GM23338 (cell line): ENCODE measurements at regions not wholly inside any gene's neighbourhood (a gene's known extent, or its start where the extent isn't known, plus 50 kb on each side); places are given as distances from the start of the nearest gene placed in this dataset.

Experiments used
- ATAC-seq: fragments of 200-7000 bp; cut with Tn5 transposase; 3 replicates; pipeline ENCODE4 v1.9.1; 2020
- DNase-seq: peaks from one replicate; pipeline ENCODE4 v3.0.0-alpha.2; 2015; ENCODE audit warnings: low spot score
- H2AFZ ChIP-seq: fragments of 200-600 bp; sonication (generic); 2 replicates; pipeline ENCODE4 v1.8.0; 2016; ENCODE audit warnings: antibody characterized with exemption, mild to moderate bottlenecking, moderate library complexity
- H3F3A ChIP-seq: fragments of 200-600 bp; sonication (generic); replicated peaks from 2 replicates; pipeline ENCODE4 v1.8.0; 2017; ENCODE audit warnings: antibody characterized with exemption, mixed run types, low read depth
- H3K27ac ChIP-seq: fragments of 200-600 bp; sonication (generic); 2 replicates; pipeline ENCODE4 v1.6.1; 2016; ENCODE audit warnings: low read depth
- H3K27me3 ChIP-seq: fragments of 200-600 bp; sonication (generic); 2 replicates; pipeline ENCODE4 v1.8.0; 2016; ENCODE audit warnings: mild to moderate bottlenecking, mixed run types, moderate library complexity; ENCODE audit not compliant: insufficient read depth
- H3K36me3 ChIP-seq: fragments of 200-600 bp; sonication (generic); 2 replicates; pipeline ENCODE4 v1.8.0; 2016; ENCODE audit warnings: mild to moderate bottlenecking; ENCODE audit not compliant: insufficient read depth
- H3K4me1 ChIP-seq: fragments of 200-600 bp; sonication (generic); 2 replicates; pipeline ENCODE4 v1.8.0; 2016; ENCODE audit warnings: mild to moderate bottlenecking, moderate library complexity; ENCODE audit not compliant: insufficient read depth
- H3K4me2 ChIP-seq: fragments of 200-600 bp; sonication (generic); 2 replicates; pipeline ENCODE4 v1.7.1; 2017; ENCODE audit warnings: mixed run types
- H3K4me3 ChIP-seq: fragments of 200-600 bp; sonication (generic); 2 replicates; pipeline ENCODE4 v1.6.1; 2016; ENCODE audit warnings: mixed run types
- H3K79me2 ChIP-seq: fragments of 200-600 bp; sonication (generic); replicated peaks from 2 replicates; pipeline ENCODE4 v1.8.0; 2017; ENCODE audit warnings: mild to moderate bottlenecking; ENCODE audit not compliant: insufficient read depth
- H3K9me2 ChIP-seq: fragments of 200-600 bp; sonication (generic); 2 replicates; pipeline ENCODE4 v1.8.0; 2017; ENCODE audit not compliant: insufficient read depth
- H4K20me1 ChIP-seq: fragments of 200-600 bp; sonication (generic); replicated peaks from 2 replicates; pipeline ENCODE4 v1.8.0; 2017; ENCODE audit warnings: mild to moderate bottlenecking; ENCODE audit not compliant: insufficient read depth
- H3K27ac Mint-ChIP-seq: 2 replicates; pipeline ENCODE4 v1.8.0; 2020; ENCODE audit warnings: inconsistent platforms, mild to moderate bottlenecking, moderate library complexity, mixed read lengths
- H3K27me3 Mint-ChIP-seq: 3 replicates; pipeline ENCODE4 v1.8.0; 2022; ENCODE audit warnings: low read depth, mild to moderate bottlenecking, moderate library complexity, mixed read lengths, inconsistent platforms; ENCODE audit not compliant: insufficient read depth, poor library complexity
- H3K36me3 Mint-ChIP-seq: 3 replicates; pipeline ENCODE4 v1.8.0; 2021; ENCODE audit warnings: low read depth, mild to moderate bottlenecking, inconsistent platforms, moderate library complexity, mixed read lengths
- H3K4me1 Mint-ChIP-seq: 3 replicates; pipeline ENCODE4 v1.8.0; 2020; ENCODE audit warnings: mild to moderate bottlenecking, inconsistent platforms, mixed read lengths
- H3K4me3 Mint-ChIP-seq: 3 replicates; pipeline ENCODE4 v1.8.0; 2021; ENCODE audit warnings: moderate library complexity, mild to moderate bottlenecking, inconsistent platforms, mixed read lengths
- H3K9me3 Mint-ChIP-seq: 3 replicates; pipeline ENCODE4 v1.8.0; 2020; ENCODE audit warnings: moderate library complexity, mild to moderate bottlenecking, inconsistent platforms, mixed read lengths
- CREB1 ChIP-seq: fragments of 250-450 bp; sonication (Bioruptor Pico); IDR thresholded peaks from 2 replicates; pipeline ENCODE4 v1.5.0; 2020; ENCODE audit warnings: low read depth, mild to moderate bottlenecking, moderate library complexity
- CTCF ChIP-seq, 2 experiments: fragments of 200-600 bp in 1 of 2; sonication (generic) in 1 of 2; conservative IDR thresholded peaks; 2 replicates each; pipeline versions ENCODE4 v1.5.1 to v1.6.1; 2016 to 2017; ENCODE audit warnings: antibody characterized with exemption in 2 of 2, low read depth in 2 of 2, mild to moderate bottlenecking in 2 of 2, moderate library complexity in 1 of 2
- EZH2 ChIP-seq: fragments of 200-600 bp; sonication (generic); IDR thresholded peaks from one replicate; pipeline ENCODE4 v1.8.0; 2017; ENCODE audit warnings: antibody characterized with exemption, mild to moderate bottlenecking, low read depth; ENCODE audit not compliant: unreplicated experiment
- EZH2phosphoT487 ChIP-seq: fragments of 200-600 bp; sonication (generic); IDR thresholded peaks from one replicate; pipeline ENCODE4 v1.8.1; 2018; ENCODE audit warnings: antibody characterized with exemption; ENCODE audit not compliant: unreplicated experiment
- NANOG ChIP-seq: IDR thresholded peaks from 2 replicates; pipeline ENCODE4 v1.6.1; 2016; ENCODE audit warnings: antibody characterized with exemption, borderline replicate concordance
- POLR2AphosphoS5 ChIP-seq: IDR thresholded peaks from 2 replicates; pipeline ENCODE4 v1.6.1; 2016; ENCODE audit warnings: antibody characterized with exemption, low read depth
- REST ChIP-seq: IDR thresholded peaks from one replicate; pipeline ENCODE4 v1.6.1; 2018; ENCODE audit warnings: antibody characterized with exemption; ENCODE audit not compliant: unreplicated experiment
- STAT1 ChIP-seq: IDR thresholded peaks from one replicate; pipeline ENCODE4 v1.6.1; 2016; ENCODE audit warnings: antibody characterized with exemption; ENCODE audit not compliant: unreplicated experiment
- ZNF114 ChIP-seq: fragments of 250-450 bp; sonication (Bioruptor Pico); IDR thresholded peaks from 2 replicates; pipeline ENCODE4 v1.5.0; 2020; ENCODE audit warnings: mild to moderate bottlenecking, moderate library complexity
- ZNF331 ChIP-seq: fragments of 250-450 bp; sonication (Bioruptor Pico); IDR thresholded peaks from 2 replicates; pipeline ENCODE4 v1.5.0; 2020; ENCODE audit warnings: low read depth, mild to moderate bottlenecking, moderate library complexity

GRCh38 chr11:57917632-57918031 is 106.0 kb upstream of the OR9Q1 start (continued):
- TF ChIP-seq ZNF331 (CRISPR knock-in tag) (no peak), ZNF114 (CRISPR knock-in tag) (no peak), STAT1 (no peak), REST (no peak), EZH2 (no peak), NANOG (no peak)

- Histone ChIP-seq H4K20me1 (no peaks in the 10 kb centered on the region), H3F3A (no peaks in the 10 kb centered on the region), H3K79me2 (no peaks in the 10 kb centered on the region), H3K36me3 (no peaks in the 10 kb centered on the region), H3K4me2 (no peak overlapping the region), H2AFZ (no peak overlapping the region), H3K9me2 (no peaks in the 10 kb centered on the region), H3K4me3 (no peak overlapping the region), H3K4me1 (no peaks in the 10 kb centered on the region), H3K27ac (no peak overlapping the region), H3K27me3 (no peaks in the 10 kb centered on the region)
- peaks cover 3% of the 10 kb centered on the region; the same call in 1 of the 3 replicates for H3K9me3 Mint-ChIP-seq
- no peak overlapping the region for H3K4me3 Mint-ChIP-seq
- H3K36me3 Mint-ChIP-seq = no peaks in the 10 kb centered on the region
- ATAC-seq = no peak
- DNase-seq = no peak
- TF ChIP-seq ZNF331 (CRISPR knock-in tag) = no peak
- no peak for TF ChIP-seq REST
- TF ChIP-seq POLR2AphosphoS5 = no peak
- TF ChIP-seq EZH2phosphoT487 = no peak
- no peak for TF ChIP-seq NANOG
- 0 out of 4 replicates have a peak, but pooled peaks of 1 of the 2 experiments have one; percentile 1 for TF ChIP-seq CTCF (conservative IDR thresholded peaks at IDR 0.05; ENCODE audit: low read depth in 2 of 2)
- TF ChIP-seq STAT1 = no peak
- TF ChIP-seq CREB1 = no peak
- H3K27ac Mint-ChIP-seq = no peak overlapping the region
- no peaks in the 10 kb centered on the region for H3K4me1 Mint-ChIP-seq
- H3K27me3 Mint-ChIP-seq = peaks cover 5% of the 10 kb centered on the region
These were observed 102.7 kb upstream of the OR9Q1 start for GRCh38 chr11:57920971-57921370.
